Mucosa of descending colon (tissue), 3 donors: ENCODE measurements at regions not wholly inside any gene's neighbourhood (a gene's known extent, or its start where the extent isn't known, plus 50 kb on each side); places are given as distances from the start of the nearest gene placed in this dataset.
A peak's percentile ranks its signal among the peaks of the same experiment; 100 is the strongest.
"Not testable (repeated sequence)": the region's sequence is repeated elsewhere in the genome, so short reads cannot be mapped to it uniquely, and the experiment has no call there.

ENCODE experiments used
- ATAC-seq: fragments of 200-7000 bp; cut with Tn5 transposase; one replicate; pipeline ENCODE4 v1.9.1; 2020; ENCODE audit warnings: mild to moderate bottlenecking, moderate library complexity
- DNase-seq, 3 donors: peaks; one replicate each; pipeline ENCODE4 v3.0.0-alpha.2; 2020
- H3K36me3 ChIP-seq: fragments of 200-600 bp; one replicate; pipeline ENCODE4 v1.8.0; 2021; ENCODE audit warnings: low read depth, mild to moderate bottlenecking
- H3K4me1 ChIP-seq: fragments of 200-600 bp; one replicate; pipeline ENCODE4 v1.8.0; 2021; ENCODE audit warnings: low read depth, mild to moderate bottlenecking
- H3K4me3 ChIP-seq: fragments of 200-600 bp; one replicate; pipeline ENCODE4 v1.8.0; 2021; ENCODE audit warnings: mild to moderate bottlenecking
- H3K9me3 ChIP-seq: fragments of 200-600 bp; one replicate; pipeline ENCODE4 v1.8.0; 2021; ENCODE audit warnings: mild to moderate bottlenecking
- CTCF ChIP-seq: fragments of 200-600 bp; IDR thresholded peaks from one replicate; pipeline ENCODE4 v1.8.0; 2022; ENCODE audit warnings: antibody characterized with exemption, mild to moderate bottlenecking
- intact Hi-C, 2 donors: fragments of 100-400 bp; cut with DNase I in 1 of 2; cut with micrococcal nuclease in 1 of 2; formaldehyde crosslinking; loops; one replicate each; pipeline versions ENCODE4 v1.11.0 to v1.11.1; 2022; cut with DNase I, micrococcal nuclease
- donor health status: DM: no; HTN: no; CAD: no; lungs with moderate emphysema.
- donor health status: DM: no; HTN: no; CAD: no.
- donor health status: DM: no; HTN: yes; CAD: no.

GRCh38 chr10:128189176-128189575 lies 63.0 kb upstream of the MKI67 start:
- Histone ChIP-seq H3K4me1 (peaks cover 6% of the 10 kb centered on the region), H3K9me3 (no peaks in the 10 kb centered on the region), H3K36me3 (no peaks in the 10 kb centered on the region), H3K4me3 (no peak overlapping the region)
- DNase-seq: no peak
- no peak for TF ChIP-seq CTCF
- no peak for ATAC-seq
- intact Hi-C loops: no loop called here

GRCh38 chr10:128191847-128192246 lies 65.6 kb upstream of the MKI67 start:
- H3K36me3 ChIP-seq: no peaks in the 10 kb centered on the region
- peak in 1 of 3 donors; percentile 28 for DNase-seq
- no peaks in the 10 kb centered on the region for H3K9me3 ChIP-seq
- peaks cover 6% of the 10 kb centered on the region for H3K4me1 ChIP-seq
- intact Hi-C loops: no loop called here
- peak; percentile 96 for ATAC-seq
- H3K4me3 ChIP-seq: no peak overlapping the region
- no peak for TF ChIP-seq CTCF

- H3K4me3 ChIP-seq: not testable (repeated sequence)
These were observed 75.6 kb upstream of the MKI67 start for GRCh38 chr10:128201826-128202225.

GRCh38 chr10:128203028-128203427 lies 76.8 kb upstream of the MKI67 start:
- ATAC-seq (no peak), DNase-seq (no peak)
- Histone ChIP-seq H3K4me1 (no peaks in the 10 kb centered on the region), H3K36me3 (no peaks in the 10 kb centered on the region), H3K9me3 (no peaks in the 10 kb centered on the region), H3K4me3 (no peak overlapping the region)
- no peak for TF ChIP-seq CTCF
- intact Hi-C loops: no loop called here

More at GRCh38 chr10:128201826-128202225, 75.6 kb upstream of the MKI67 start:
- ATAC-seq, H3K4me1 ChIP-seq, intact Hi-C loops, H3K36me3 ChIP-seq, H3K9me3 ChIP-seq, DNase-seq: not testable (repeated sequence)

- H3K9me3 ChIP-seq, H3K36me3 ChIP-seq, intact Hi-C loops, ATAC-seq, H3K4me1 ChIP-seq, DNase-seq, H3K4me3 ChIP-seq: not testable (repeated sequence)
These were observed 79.4 kb upstream of the MKI67 start for GRCh38 chr10:128205591-128205990.

GRCh38 chr10:128206676-128207075 lies 80.5 kb upstream of the MKI67 start:
- ATAC-seq (no peak), DNase-seq (no peak)
- Histone ChIP-seq H3K9me3 (no peaks in the 10 kb centered on the region), H3K36me3 (no peaks in the 10 kb centered on the region), H3K4me1 (peaks cover 2% of the 10 kb centered on the region), H3K4me3 (no peak overlapping the region)
- TF ChIP-seq CTCF: no peak
- intact Hi-C loops: no loop called here

GRCh38 chr10:128209862-128210214 lies 83.6 kb upstream of the MKI67 start:
- DNase-seq: no peak
- H3K9me3 ChIP-seq: no peaks in the 10 kb centered on the region
- no peaks in the 10 kb centered on the region for H3K36me3 ChIP-seq

More at GRCh38 chr10:128209862-128210214, 83.6 kb upstream of the MKI67 start:
- ATAC-seq: no peak
- peaks cover 8% of the 10 kb centered on the region for H3K4me1 ChIP-seq
- intact Hi-C loops: no loop called here
- no peak for TF ChIP-seq CTCF
- no peak overlapping the region for H3K4me3 ChIP-seq
